PC-3 (cell line): ENCODE measurements at regions not wholly inside any gene's neighbourhood (a gene's known extent, or its start where the extent isn't known, plus 50 kb on each side); places are given as distances from the start of the nearest gene placed in this dataset.

Experiments used
- CTCF ChIP-seq: fragments of 300-600 bp; sonication (generic); conservative IDR thresholded peaks from 2 replicates; pipeline ENCODE4 v1.5.1; 2017; ENCODE audit warnings: antibody characterized with exemption, low read depth, mild to moderate bottlenecking, low read length
- EZH2 ChIP-seq: fragments of 300-600 bp; sonication (generic); IDR thresholded peaks from one replicate; pipeline ENCODE4 v1.6.1; 2017; ENCODE audit warnings: antibody characterized with exemption, mild to moderate bottlenecking, low read length; ENCODE audit not compliant: unreplicated experiment

- no peak for TF ChIP-seq CTCF
- TF ChIP-seq EZH2 = no peak
Observed at GRCh38 chr21:20789729-20790500, 208.3 kb upstream of the NCAM2 start.
